NT2/D1 (cell line): ENCODE measurements at regions not wholly inside any gene's neighbourhood (a gene's known extent, or its start where the extent isn't known, plus 50 kb on each side); places are given as distances from the start of the nearest gene placed in this dataset.
"Not testable (repeated sequence)": the region's sequence is repeated elsewhere in the genome, so short reads cannot be mapped to it uniquely, and the experiment has no call there.

Source experiments
- SUZ12 ChIP-seq: IDR thresholded peaks from 2 replicates; pipeline ENCODE4 v1.6.1; 2011; ENCODE audit not compliant: insufficient read length, insufficient read depth; ENCODE audit errors: extremely low read depth
- YY1 ChIP-seq: IDR thresholded peaks from 2 replicates; pipeline ENCODE4 v1.6.1; 2011; ENCODE audit not compliant: insufficient read length, insufficient read depth
- ZNF274 ChIP-seq: IDR thresholded peaks from 2 replicates; pipeline ENCODE4 v1.6.1; 2011; ENCODE audit warnings: mild to moderate bottlenecking, low read depth, low read length

DNA sequence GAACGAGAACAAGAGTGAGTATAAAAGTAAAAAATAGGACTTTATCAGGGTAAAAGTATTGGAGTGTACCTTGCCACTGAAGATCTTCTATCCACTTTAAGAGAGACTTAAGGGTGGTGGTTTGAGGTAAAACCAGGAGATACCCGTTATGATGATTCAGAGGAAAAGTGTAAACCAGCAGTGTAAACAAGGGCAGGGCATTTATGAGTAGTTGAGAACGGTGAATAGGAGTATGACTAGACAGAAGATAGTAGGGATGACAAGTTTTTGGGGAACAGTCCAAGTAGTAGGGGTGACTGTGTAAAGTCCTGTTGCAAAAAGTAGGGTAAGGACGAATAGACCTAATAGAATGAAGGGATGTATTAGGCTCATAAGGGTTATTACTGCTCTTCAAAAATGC, 131.5 kb upstream of the VANGL1 start:
- TF ChIP-seq YY1, ZNF274, SUZ12: not testable (repeated sequence)
